ENCODE measurements at regions not wholly inside any gene's neighbourhood (a gene's known extent, or its start where the extent isn't known, plus 50 kb on each side); places are given as distances from the start of the nearest gene placed in this dataset.

GRCh38 chr2:82690757-82691411 is 1768.2 kb downstream of the SUCLG1 start:
- Histone ChIP-seq H3K4me1 (no peaks in the 10 kb centered on the region), H3K9me3 (replicated peaks) (peaks cover 15% of the 10 kb centered on the region), H3K27ac (replicated peaks) (peak overlapping the region; percentile 13), H3K4me3 (no peak overlapping the region), H3K36me3 (no peaks in the 10 kb centered on the region), H3K27me3 (ENCODE audit: low read depth) (no peaks in the 10 kb centered on the region)
- DNase-seq = no peak
- intact Hi-C loops (cut with micrococcal nuclease) = loop anchor here (10.0 kb wide), 1 partner anchor 504 kb away; no protein-coding TSS in a partner anchor
- TF ChIP-seq CTCF (IDR thresholded peaks at IDR 0.05; ENCODE audit: borderline replicate concordance) = no peak

- no peak overlapping the region for H3K27ac ChIP-seq (replicated peaks)
- H3K4me3 ChIP-seq = no peak overlapping the region
- H3K9me3 ChIP-seq (replicated peaks) = peaks cover 22% of the 10 kb centered on the region
- no peaks in the 10 kb centered on the region for H3K36me3 ChIP-seq
- intact Hi-C loops (cut with micrococcal nuclease) = no loop called here
- H3K4me1 ChIP-seq = no peaks in the 10 kb centered on the region
- no peaks in the 10 kb centered on the region for H3K27me3 ChIP-seq (ENCODE audit: low read depth)
- no peak for DNase-seq
- TF ChIP-seq CTCF (IDR thresholded peaks at IDR 0.05; ENCODE audit: borderline replicate concordance) = no peak
Measured at GRCh38 chr2:82675186-82675585, 1783.9 kb downstream of the SUCLG1 start.

GRCh38 chr2:82674652-82675051 is 1784.4 kb downstream of the SUCLG1 start:
- no peaks in the 10 kb centered on the region for H3K36me3 ChIP-seq
- H3K4me3 ChIP-seq = no peak overlapping the region
- H3K9me3 ChIP-seq (replicated peaks) = peaks cover 17% of the 10 kb centered on the region
- TF ChIP-seq CTCF (IDR thresholded peaks at IDR 0.05; ENCODE audit: borderline replicate concordance) = no peak
- DNase-seq = no peak
- H3K4me1 ChIP-seq = no peaks in the 10 kb centered on the region
- intact Hi-C loops (cut with micrococcal nuclease) = no loop called here
- H3K27me3 ChIP-seq (ENCODE audit: low read depth) = no peaks in the 10 kb centered on the region
- H3K27ac ChIP-seq (replicated peaks) = no peak overlapping the region

- Histone ChIP-seq H3K27me3 (ENCODE audit: low read depth) (no peaks in the 10 kb centered on the region), H3K27ac (replicated peaks) (no peak overlapping the region)
- intact Hi-C loops (cut with micrococcal nuclease) = no loop called here
Measured at GRCh38 chr2:82667491-82667890, 1791.6 kb downstream of the SUCLG1 start.

GRCh38 chr2:82665691-82666090 is 1793.4 kb downstream of the SUCLG1 start:
- DNase-seq = no peak
- no peaks in the 10 kb centered on the region for H3K36me3 ChIP-seq
- H3K27me3 ChIP-seq (ENCODE audit: low read depth) = no peaks in the 10 kb centered on the region
- intact Hi-C loops (cut with micrococcal nuclease) = no loop called here
- no peaks in the 10 kb centered on the region for H3K4me1 ChIP-seq
- H3K4me3 ChIP-seq = no peak overlapping the region
- no peaks in the 10 kb centered on the region for H3K9me3 ChIP-seq (replicated peaks)
- no peak overlapping the region for H3K27ac ChIP-seq (replicated peaks)
- no peak for TF ChIP-seq CTCF (IDR thresholded peaks at IDR 0.05; ENCODE audit: borderline replicate concordance)

More at GRCh38 chr2:82667491-82667890, 1791.6 kb downstream of the SUCLG1 start:
- Histone ChIP-seq H3K9me3 (replicated peaks) (no peaks in the 10 kb centered on the region), H3K4me1 (no peaks in the 10 kb centered on the region), H3K4me3 (no peak overlapping the region), H3K36me3 (no peaks in the 10 kb centered on the region)
- no peak for TF ChIP-seq CTCF (IDR thresholded peaks at IDR 0.05; ENCODE audit: borderline replicate concordance)
- DNase-seq = no peak

Measured in left ventricle myocardium inferior (tissue), 1 donor.